Prostate gland (tissue), 2 donors: ENCODE measurements at regions not wholly inside any gene's neighbourhood (a gene's known extent, or its start where the extent isn't known, plus 50 kb on each side); places are given as distances from the start of the nearest gene placed in this dataset.
"Not testable (repeated sequence)": the region's sequence is repeated elsewhere in the genome, so short reads cannot be mapped to it uniquely, and the experiment has no call there.

Experiments used
- DNase-seq: peaks from one replicate; pipeline ENCODE4 v3.0.0-alpha.2; 2019; ENCODE audit warnings: low spot score
- H3K27ac ChIP-seq, 2 donors: fragments of 200-600 bp; sonication (generic); 2 replicates each; pipeline ENCODE4 v1.5.1; 2017 to 2019
- H3K27me3 ChIP-seq: fragments of 200-600 bp; sonication (generic); replicated peaks from 2 replicates; pipeline ENCODE4 v1.5.1; 2019; ENCODE audit not compliant: insufficient read depth
- H3K36me3 ChIP-seq, 2 donors: fragments of 200-600 bp; sonication (generic); 1 replicate in 1 of 2; 2 replicates in 1 of 2; pipeline versions ENCODE4 v1.5.1 to v1.8.1; 2017 to 2019
- H3K4me1 ChIP-seq: fragments of 200-600 bp; sonication (generic); replicated peaks from 2 replicates; pipeline ENCODE4 v1.5.1; 2019
- H3K4me3 ChIP-seq, 2 donors: fragments of 200-600 bp; sonication (generic); 2 replicates each; pipeline ENCODE4 v1.5.1; 2017 to 2019
- H3K9me3 ChIP-seq: fragments of 200-600 bp; sonication (generic); 2 replicates; pipeline ENCODE4 v1.5.1; 2017
- POLR2A ChIP-seq: fragments of 450-650 bp; IDR thresholded peaks from one replicate; pipeline ENCODE4 v1.6.1; 2016; ENCODE audit warnings: antibody characterized with exemption, mild to moderate bottlenecking
- POLR2AphosphoS5 ChIP-seq: sonication (generic); formaldehyde crosslinking; IDR thresholded peaks from one replicate; pipeline ENCODE4 v1.6.1; 2017; ENCODE audit warnings: antibody characterized with exemption
- WGBS: methylation state at CpG from one replicate; pipeline ENCODE4 v1.1.5; 2018; 5-methylcytosine and 5-hydroxymethylcytosine counted together
- intact Hi-C: fragments of 100-400 bp; cut with DNase I; formaldehyde crosslinking; loops from one replicate; pipeline ENCODE4 v1.14.2; 2022
- TF ChIP-seq, protein P1 (sequence below), 4 experiments: fragments of 200-600 bp in 2 of 4; fragments of 450-650 bp in 2 of 4; sonication (generic) in 2 of 4; IDR thresholded peaks; 1 replicate in 3 of 4; 2 replicates in 1 of 4; pipeline ENCODE4 v1.5.1; 2016 to 2019; ENCODE audit warnings: antibody characterized with exemption in 4 of 4, mild to moderate bottlenecking in 2 of 4, moderate library complexity in 2 of 4

DNA sequence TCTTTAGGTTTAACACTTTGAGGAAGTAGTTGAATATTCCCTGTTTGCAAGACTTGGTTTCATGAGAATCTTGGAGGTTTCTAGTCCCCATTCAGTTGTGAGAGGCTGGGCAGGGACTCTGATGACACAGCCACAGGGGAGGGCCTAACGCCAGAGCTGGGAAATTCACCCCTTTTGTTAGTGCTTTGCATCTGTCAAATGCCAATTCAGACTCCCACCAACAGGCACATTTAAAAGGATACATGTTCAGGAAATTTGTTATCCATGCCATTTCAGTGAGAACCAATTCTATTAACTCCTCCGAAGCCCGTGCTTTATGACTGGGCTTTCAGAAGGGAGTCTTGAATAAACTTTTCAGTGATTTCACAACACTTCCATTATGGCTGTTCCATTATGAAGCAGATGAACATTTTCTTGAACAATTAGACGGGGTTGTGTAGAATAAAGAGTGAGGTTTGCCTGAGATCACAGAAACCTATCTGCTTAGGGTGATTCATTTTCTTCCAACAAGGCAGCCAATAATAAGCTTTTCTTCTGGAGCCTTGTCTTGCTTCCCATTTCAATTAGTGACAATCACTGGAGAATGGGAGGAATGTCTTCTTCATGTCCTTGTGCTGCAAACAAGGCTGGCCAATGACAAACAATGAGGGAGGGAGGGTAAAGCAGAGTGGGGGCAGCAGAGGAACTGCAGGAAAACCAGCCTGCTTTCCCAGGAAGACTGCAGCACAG is 90.6 kb downstream of the SOX14 start:
- Histone ChIP-seq H3K9me3 (no peaks in the 10 kb centered on the region), H3K4me1 (no peaks in the 10 kb centered on the region), H3K27me3 (no peaks in the 10 kb centered on the region), H3K27ac (no peak overlapping the region), H3K36me3 (no peaks in the 10 kb centered on the region), H3K4me3 (no peak overlapping the region)
- no peak for DNase-seq
- WGBS, result 46% methylated on average over 4 of the region's 4 CpGs
- intact Hi-C loops, result no loop called here
- TF ChIP-seq, protein P1, sequence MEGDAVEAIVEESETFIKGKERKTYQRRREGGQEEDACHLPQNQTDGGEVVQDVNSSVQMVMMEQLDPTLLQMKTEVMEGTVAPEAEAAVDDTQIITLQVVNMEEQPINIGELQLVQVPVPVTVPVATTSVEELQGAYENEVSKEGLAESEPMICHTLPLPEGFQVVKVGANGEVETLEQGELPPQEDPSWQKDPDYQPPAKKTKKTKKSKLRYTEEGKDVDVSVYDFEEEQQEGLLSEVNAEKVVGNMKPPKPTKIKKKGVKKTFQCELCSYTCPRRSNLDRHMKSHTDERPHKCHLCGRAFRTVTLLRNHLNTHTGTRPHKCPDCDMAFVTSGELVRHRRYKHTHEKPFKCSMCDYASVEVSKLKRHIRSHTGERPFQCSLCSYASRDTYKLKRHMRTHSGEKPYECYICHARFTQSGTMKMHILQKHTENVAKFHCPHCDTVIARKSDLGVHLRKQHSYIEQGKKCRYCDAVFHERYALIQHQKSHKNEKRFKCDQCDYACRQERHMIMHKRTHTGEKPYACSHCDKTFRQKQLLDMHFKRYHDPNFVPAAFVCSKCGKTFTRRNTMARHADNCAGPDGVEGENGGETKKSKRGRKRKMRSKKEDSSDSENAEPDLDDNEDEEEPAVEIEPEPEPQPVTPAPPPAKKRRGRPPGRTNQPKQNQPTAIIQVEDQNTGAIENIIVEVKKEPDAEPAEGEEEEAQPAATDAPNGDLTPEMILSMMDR (IDR thresholded peaks at IDR 0.05), result no peak
- TF ChIP-seq POLR2AphosphoS5 (no peak), POLR2A (no peak)

DNA sequence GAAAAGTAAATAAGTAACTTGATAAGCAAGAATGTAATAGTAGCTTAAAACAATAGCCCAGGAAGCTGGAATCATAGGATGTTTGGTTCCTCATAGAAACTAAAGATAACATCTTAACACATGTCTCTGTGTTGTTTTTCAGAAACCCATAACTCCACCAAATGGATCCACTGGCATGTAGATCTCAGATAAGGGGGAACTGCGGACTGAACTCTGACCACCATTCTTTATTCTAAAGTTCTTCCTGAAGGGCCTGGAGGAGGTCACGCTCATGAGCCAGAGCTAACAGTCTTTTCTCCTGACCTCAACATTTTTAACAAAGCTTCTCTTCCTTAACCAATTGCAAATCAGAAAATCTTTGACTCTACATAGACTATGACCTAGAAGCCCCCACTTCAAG is 101.9 kb downstream of the SOX14 start:
- Histone ChIP-seq H3K4me1 (no peaks in the 10 kb centered on the region), H3K36me3 (no peaks in the 10 kb centered on the region), H3K9me3 (no peaks in the 10 kb centered on the region), H3K27me3 (no peaks in the 10 kb centered on the region), H3K27ac (no peak overlapping the region), H3K4me3 (no peak overlapping the region)
- 34% methylated on average over 2 of the region's 2 CpGs for WGBS
- intact Hi-C loops, result no loop called here
- TF ChIP-seq POLR2AphosphoS5, result no peak
- TF ChIP-seq POLR2A, result no peak
- TF ChIP-seq, protein P1 (IDR thresholded peaks at IDR 0.05), result no peak
- DNase-seq, result no peak

DNA sequence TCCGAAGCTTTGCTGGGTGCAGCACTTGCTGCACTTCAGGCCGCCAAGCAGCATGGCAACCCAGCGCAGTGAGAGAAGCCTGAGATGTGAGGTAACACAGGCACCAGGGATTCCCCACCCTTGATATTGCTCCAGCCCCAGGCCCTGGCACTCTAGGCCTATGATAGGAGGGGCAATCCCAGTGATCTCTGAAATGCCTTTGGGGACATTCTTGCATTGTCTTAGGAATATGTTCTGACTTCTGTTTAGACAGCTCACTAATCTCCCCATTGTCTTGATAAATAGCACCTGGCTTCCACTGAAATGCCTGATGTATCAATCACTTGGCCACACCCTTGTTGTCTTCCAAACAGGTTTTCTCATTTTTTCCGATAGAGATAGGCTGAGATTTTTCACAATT is 102.8 kb downstream of the SOX14 start:
- WGBS, result 91% methylated on average over 4 of the region's 4 CpGs
- H3K36me3 ChIP-seq, result no peaks in the 10 kb centered on the region
- H3K9me3 ChIP-seq, result no peaks in the 10 kb centered on the region
- intact Hi-C loops, result no loop called here
- no peak overlapping the region for H3K27ac ChIP-seq
- DNase-seq, result no peak
- no peaks in the 10 kb centered on the region for H3K4me1 ChIP-seq
- no peaks in the 10 kb centered on the region for H3K27me3 ChIP-seq
- H3K4me3 ChIP-seq, result no peak overlapping the region
- TF ChIP-seq POLR2AphosphoS5 (no peak), POLR2A (no peak)
- TF ChIP-seq, protein P1 (IDR thresholded peaks at IDR 0.05), result no peak

DNA sequence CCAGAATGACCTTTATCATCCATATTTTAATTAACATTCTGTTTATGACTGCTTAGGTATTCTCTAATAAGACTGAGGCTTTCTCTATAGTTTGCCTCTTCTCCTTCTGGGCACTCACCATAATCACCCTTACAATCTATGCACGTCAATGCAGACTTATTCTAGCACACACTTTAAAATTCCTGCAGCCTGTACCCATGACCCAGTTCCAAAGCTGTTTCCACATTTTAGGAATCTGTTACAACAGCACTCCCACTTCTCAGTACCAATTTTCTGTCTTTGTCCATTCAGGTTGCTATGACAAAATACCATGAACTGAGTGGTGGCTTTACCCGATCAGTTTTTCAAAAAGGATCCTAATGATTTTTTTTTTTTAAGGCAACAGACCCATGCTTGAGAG is 103.5 kb downstream of the SOX14 start:
- Histone ChIP-seq H3K4me1 (no peaks in the 10 kb centered on the region), H3K9me3 (no peaks in the 10 kb centered on the region), H3K27me3 (no peaks in the 10 kb centered on the region), H3K27ac (no peak overlapping the region), H3K4me3 (no peak overlapping the region), H3K36me3 (no peaks in the 10 kb centered on the region)
- intact Hi-C loops, result no loop called here
- TF ChIP-seq POLR2AphosphoS5 (no peak), POLR2A (no peak)
- TF ChIP-seq, protein P1 (IDR thresholded peaks at IDR 0.05), result no peak
- 93% methylated on average over 2 of the region's 2 CpGs for WGBS
- no peak for DNase-seq

DNA sequence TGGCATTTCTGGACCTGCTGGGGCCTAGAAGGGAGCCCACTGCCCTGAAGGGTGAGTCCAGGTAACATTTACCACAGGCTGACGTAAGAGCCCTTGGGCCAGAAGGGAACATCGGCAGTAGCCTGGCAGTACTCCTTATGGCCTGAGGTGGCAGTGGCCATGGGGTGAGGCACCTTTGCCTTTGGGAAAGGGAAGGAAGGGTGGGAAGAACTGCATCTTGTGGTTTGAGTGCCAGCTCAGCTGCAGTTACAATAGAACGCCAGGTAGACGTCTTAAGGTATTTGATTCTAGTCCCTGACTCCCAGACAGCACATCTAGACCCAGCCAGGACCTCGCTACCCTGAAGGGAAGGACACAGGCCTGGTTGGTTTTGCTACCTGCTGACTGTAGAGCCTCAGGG is 104.9 kb downstream of the SOX14 start:
- WGBS, result 90% methylated on average over 5 of the region's 5 CpGs
- Histone ChIP-seq H3K27ac (no peak overlapping the region), H3K27me3 (no peaks in the 10 kb centered on the region), H3K9me3 (no peaks in the 10 kb centered on the region), H3K36me3 (no peaks in the 10 kb centered on the region), H3K4me3 (no peak overlapping the region), H3K4me1 (no peaks in the 10 kb centered on the region)
- intact Hi-C loops, result no loop called here
- TF ChIP-seq POLR2AphosphoS5 (no peak), POLR2A (no peak)
- TF ChIP-seq, protein P1 (IDR thresholded peaks at IDR 0.05), result no peak
- no peak for DNase-seq

DNA sequence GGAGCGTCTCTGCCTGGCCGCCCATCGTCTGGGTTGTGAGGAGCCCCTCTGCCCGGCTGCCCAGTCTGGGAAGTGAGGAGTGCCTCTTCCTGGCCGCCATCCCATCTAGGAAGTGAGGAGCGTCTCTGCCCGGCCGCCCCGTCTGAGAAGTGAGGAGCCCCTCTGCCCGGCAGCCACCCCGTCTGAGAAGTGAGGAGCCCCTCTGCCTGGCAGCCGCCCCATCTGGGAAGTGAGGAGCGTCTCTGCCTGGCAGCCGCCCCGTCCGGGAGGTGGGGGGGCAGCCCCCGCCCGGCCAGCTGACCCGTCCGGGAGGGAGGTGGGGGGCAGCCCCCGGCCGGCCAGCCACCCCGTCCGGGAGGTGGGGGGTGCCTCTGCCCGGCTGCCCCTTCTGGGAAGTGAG is 108.5 kb downstream of the SOX14 start:
- H3K27ac ChIP-seq, H3K9me3 ChIP-seq, H3K4me1 ChIP-seq, H3K4me3 ChIP-seq, intact Hi-C loops, H3K36me3 ChIP-seq, H3K27me3 ChIP-seq, DNase-seq: not testable (repeated sequence)
- WGBS, result 93% methylated on average over 22 of the region's 25 CpGs

DNA sequence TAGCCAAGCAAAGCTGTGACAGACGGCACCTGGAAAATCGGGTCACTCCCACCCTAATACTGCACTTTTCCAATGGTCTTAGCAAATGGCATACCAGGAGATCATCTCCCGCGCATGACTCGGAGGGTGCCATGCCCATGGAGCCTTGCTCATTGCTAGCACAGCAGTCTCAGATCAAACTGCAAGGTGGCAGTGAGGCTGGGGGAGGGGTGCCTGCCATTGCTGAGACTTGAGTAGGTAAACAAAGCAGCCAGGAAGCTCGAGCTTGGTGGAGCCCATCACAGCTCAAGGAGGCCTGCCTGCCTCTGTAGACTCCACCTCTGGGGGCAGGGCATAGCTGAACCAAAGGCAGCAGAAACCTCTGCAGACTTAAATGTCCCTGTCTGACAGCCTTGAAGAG is 113.1 kb upstream of the CLDN18 start:
- DNase-seq, H3K27me3 ChIP-seq, H3K4me1 ChIP-seq, H3K9me3 ChIP-seq, H3K4me3 ChIP-seq, intact Hi-C loops, H3K36me3 ChIP-seq, H3K27ac ChIP-seq: not testable (repeated sequence)
- 73% methylated on average over 6 of the region's 6 CpGs for WGBS
